ENCODE measurements at regions not wholly inside any gene's neighbourhood (a gene's known extent, or its start where the extent isn't known, plus 50 kb on each side); places are given as distances from the start of the nearest gene placed in this dataset.

DNA sequence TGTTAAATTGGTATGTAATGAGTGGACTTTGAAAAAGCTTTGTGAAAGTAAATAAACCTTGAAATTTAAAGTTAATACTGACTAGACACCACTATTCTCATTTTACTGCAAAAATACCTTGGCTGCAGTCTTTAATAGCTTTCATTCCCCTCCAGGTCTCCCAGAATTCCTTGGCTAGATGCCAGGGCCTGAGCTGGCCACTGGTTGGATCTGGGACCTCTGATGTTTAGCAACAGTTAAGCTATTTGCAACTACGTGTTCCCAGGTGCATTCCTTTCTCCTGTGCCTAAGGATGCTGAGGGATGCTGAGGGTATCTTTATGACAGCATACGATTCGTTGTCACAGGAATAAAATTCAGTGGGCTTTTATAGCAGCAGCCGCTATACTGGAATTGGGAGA lies 938.7 kb downstream of the TTLL7 start:
- Histone ChIP-seq H3K4me1 (no peaks in the 10 kb centered on the region), H3K27ac (no peak overlapping the region), H3K4me3 (no peak overlapping the region), H3K9me3 (no peaks in the 10 kb centered on the region), H3K36me3 (no peaks in the 10 kb centered on the region), H3K27me3 (no peaks in the 10 kb centered on the region)
- WGBS, 2 donors (ENCODE audit: low coverage in 1 of 2): 70 to 80% methylated on average over 2 to 3 of the region's 4 CpGs
- TF ChIP-seq EP300 (IDR thresholded peaks at IDR 0.05): no peak
- TF ChIP-seq, protein P1, sequence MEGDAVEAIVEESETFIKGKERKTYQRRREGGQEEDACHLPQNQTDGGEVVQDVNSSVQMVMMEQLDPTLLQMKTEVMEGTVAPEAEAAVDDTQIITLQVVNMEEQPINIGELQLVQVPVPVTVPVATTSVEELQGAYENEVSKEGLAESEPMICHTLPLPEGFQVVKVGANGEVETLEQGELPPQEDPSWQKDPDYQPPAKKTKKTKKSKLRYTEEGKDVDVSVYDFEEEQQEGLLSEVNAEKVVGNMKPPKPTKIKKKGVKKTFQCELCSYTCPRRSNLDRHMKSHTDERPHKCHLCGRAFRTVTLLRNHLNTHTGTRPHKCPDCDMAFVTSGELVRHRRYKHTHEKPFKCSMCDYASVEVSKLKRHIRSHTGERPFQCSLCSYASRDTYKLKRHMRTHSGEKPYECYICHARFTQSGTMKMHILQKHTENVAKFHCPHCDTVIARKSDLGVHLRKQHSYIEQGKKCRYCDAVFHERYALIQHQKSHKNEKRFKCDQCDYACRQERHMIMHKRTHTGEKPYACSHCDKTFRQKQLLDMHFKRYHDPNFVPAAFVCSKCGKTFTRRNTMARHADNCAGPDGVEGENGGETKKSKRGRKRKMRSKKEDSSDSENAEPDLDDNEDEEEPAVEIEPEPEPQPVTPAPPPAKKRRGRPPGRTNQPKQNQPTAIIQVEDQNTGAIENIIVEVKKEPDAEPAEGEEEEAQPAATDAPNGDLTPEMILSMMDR (IDR thresholded peaks at IDR 0.05): no peak
- TF ChIP-seq POLR2A (IDR thresholded peaks at IDR 0.05): no peak
- no peak for TF ChIP-seq POLR2AphosphoS5 (IDR thresholded peaks at IDR 0.05)
- ATAC-seq: no peak

DNA sequence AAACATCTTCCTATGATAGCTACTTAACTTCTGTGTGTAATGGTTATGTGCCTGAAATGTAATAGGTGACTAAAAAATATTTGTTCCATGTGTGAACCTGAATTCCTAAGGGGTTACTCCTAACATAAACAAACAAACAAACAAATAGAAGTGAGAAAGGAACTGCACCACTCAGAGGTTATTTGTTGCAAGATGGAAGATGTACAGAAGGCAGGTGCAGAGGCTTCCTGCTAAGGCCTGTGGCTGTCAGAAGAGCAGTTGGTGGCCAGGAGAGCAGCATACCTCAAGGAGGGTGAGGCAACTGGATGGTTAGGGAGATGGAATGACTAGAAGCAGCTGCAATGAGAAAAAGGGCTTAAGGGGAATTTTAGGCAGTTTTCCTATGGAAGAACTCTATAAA lies 940.6 kb downstream of the TTLL7 start:
- TF ChIP-seq, protein P1 (IDR thresholded peaks at IDR 0.05): no peak
- TF ChIP-seq POLR2A (IDR thresholded peaks at IDR 0.05) (no peak), EP300 (IDR thresholded peaks at IDR 0.05) (no peak), POLR2AphosphoS5 (IDR thresholded peaks at IDR 0.05) (no peak)
- no peak overlapping the region for H3K27ac ChIP-seq
- H3K9me3 ChIP-seq: no peaks in the 10 kb centered on the region

DNA sequence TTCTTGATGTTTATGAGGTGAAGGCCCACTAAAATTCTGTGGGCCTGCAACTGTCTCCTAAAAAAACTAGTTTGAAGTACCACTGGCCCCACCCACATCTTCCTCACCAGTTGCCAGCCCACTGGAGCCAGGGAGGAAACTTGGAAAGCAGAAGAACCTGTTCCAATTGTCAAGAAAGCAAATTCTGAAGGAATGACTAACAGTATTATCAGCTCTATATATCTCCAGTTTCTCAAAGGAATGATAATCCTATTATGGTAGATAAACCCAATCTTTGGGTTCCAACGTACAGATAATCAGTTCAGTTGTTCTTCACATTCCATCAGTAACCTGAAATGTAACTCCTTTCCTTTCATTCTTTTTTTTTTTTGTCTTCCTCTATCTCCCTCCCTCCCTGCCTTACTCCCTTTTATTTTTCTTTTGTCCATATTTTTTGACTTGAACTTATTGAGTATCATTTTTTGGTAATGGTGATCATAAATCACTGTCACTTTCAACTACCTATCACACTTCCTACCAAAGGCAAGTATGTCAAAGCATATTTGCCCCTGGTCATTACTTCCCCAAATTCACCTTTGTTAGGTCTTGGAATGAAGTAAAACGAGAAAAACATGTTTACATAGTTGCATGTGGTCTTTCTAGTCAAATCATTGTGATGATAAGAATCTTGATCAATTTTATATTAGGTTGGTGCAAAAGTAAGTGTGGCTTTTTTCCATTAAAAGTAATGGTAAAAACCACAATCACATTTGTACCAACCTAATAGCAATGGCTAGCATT lies 943.4 kb downstream of the TTLL7 start:
- no peak for ATAC-seq
- no peaks in the 10 kb centered on the region for H3K36me3 ChIP-seq
- TF ChIP-seq POLR2AphosphoS5 (IDR thresholded peaks at IDR 0.05) (no peak), EP300 (IDR thresholded peaks at IDR 0.05) (no peak), POLR2A (IDR thresholded peaks at IDR 0.05) (no peak)
- TF ChIP-seq, protein P1 (IDR thresholded peaks at IDR 0.05): no peak
- no peak overlapping the region for H3K27ac ChIP-seq
- no peaks in the 10 kb centered on the region for H3K4me1 ChIP-seq
- H3K4me3 ChIP-seq: no peak overlapping the region
- peaks cover 0 to 13% (median 0%) of the 10 kb centered on the region in 3 donors for H3K9me3 ChIP-seq
- no peaks in the 10 kb centered on the region for H3K27me3 ChIP-seq
- WGBS, 2 donors (ENCODE audit: low coverage in 1 of 2): 73 to 85% methylated on average over 2 of the region's 2 CpGs

More for the DNA sequence above, 940.6 kb downstream of the TTLL7 start:
- ATAC-seq: no peak
- Histone ChIP-seq H3K4me3 (no peak overlapping the region), H3K4me1 (no peaks in the 10 kb centered on the region), H3K36me3 (no peaks in the 10 kb centered on the region), H3K27me3 (no peaks in the 10 kb centered on the region)

DNA sequence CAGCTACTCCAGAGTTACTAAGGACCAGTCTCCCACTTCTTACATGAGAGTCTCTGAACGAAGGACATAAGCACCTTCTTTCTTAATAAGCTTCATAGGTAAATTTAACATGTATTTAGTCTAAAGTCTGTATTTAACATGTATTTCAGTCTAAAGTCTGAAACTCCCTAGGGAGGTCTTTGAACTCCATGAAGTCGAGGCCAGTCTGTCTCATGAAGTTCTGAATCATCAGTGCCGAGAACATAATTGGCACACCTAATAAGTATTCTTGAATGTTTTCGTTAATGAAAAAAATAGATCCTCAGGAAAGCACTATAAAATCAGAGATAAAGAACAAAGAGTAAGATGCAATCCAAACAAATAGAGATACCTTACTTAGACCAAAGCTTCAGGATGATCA lies 945.5 kb downstream of the TTLL7 start:
- 39 to 83% methylated on average over 2 to 4 of the region's 4 CpGs for WGBS, 2 donors (ENCODE audit: low coverage in 1 of 2)

More for the DNA sequence above, 945.5 kb downstream of the TTLL7 start:
- H3K4me3 ChIP-seq: no peak overlapping the region
- H3K9me3 ChIP-seq: peaks cover 0 to 13% (median 0%) of the 10 kb centered on the region in 3 donors
- no peaks in the 10 kb centered on the region for H3K36me3 ChIP-seq
- ATAC-seq: no peak
- no peak overlapping the region for H3K27ac ChIP-seq
- TF ChIP-seq EP300 (IDR thresholded peaks at IDR 0.05) (no peak), POLR2A (IDR thresholded peaks at IDR 0.05) (no peak), POLR2AphosphoS5 (IDR thresholded peaks at IDR 0.05) (no peak)
- TF ChIP-seq, protein P1 (IDR thresholded peaks at IDR 0.05): no peak
- H3K27me3 ChIP-seq: no peaks in the 10 kb centered on the region
- no peaks in the 10 kb centered on the region for H3K4me1 ChIP-seq
